Liver (tissue), 8 donors: ENCODE measurements at regions not wholly inside any gene's neighbourhood (a gene's known extent, or its start where the extent isn't known, plus 50 kb on each side); places are given as distances from the start of the nearest gene placed in this dataset.

ENCODE experiments used
- DNase-seq: peaks from one replicate; pipeline ENCODE4 v3.0.0-alpha.2; 2017; ENCODE audit warnings: low spot score
- H3K27ac ChIP-seq, 2 donors: one replicate each; pipeline ENCODE4 v1.7.0; 2013; ENCODE audit warnings: inconsistent platforms in 2 of 2, low read length in 2 of 2, control low read depth in 1 of 2, low read depth in 1 of 2, mild to moderate bottlenecking in 1 of 2
- H3K27me3 ChIP-seq, 4 donors: one replicate each; pipeline versions ENCODE4 v1.6.1 to v1.7.0; 2013; ENCODE audit warnings: low read length in 3 of 4, inconsistent platforms in 1 of 4, mild to moderate bottlenecking in 1 of 4, moderate library complexity in 1 of 4; ENCODE audit not compliant: control insufficient read depth in 4 of 4, insufficient read depth in 4 of 4
- H3K36me3 ChIP-seq, 4 donors: one replicate each; pipeline versions ENCODE4 v1.6.1 to v1.7.0; 2013; ENCODE audit warnings: low read length in 3 of 4, mild to moderate bottlenecking in 3 of 4, low read depth in 1 of 4, moderate library complexity in 1 of 4; ENCODE audit not compliant: control insufficient read depth in 4 of 4, insufficient read depth in 3 of 4
- H3K4me1 ChIP-seq, 4 donors: one replicate each; pipeline versions ENCODE4 v1.6.1 to v1.7.0; 2013; ENCODE audit warnings: low read length in 3 of 4, mild to moderate bottlenecking in 3 of 4, moderate library complexity in 1 of 4; ENCODE audit not compliant: control insufficient read depth in 4 of 4, insufficient read depth in 4 of 4
- H3K4me3 ChIP-seq, 3 donors: one replicate each; pipeline versions ENCODE4 v1.6.1 to v1.7.0; 2013; ENCODE audit warnings: low read length in 3 of 3, control low read depth in 1 of 3, low read depth in 1 of 3, mild to moderate bottlenecking in 1 of 3
- H3K9ac ChIP-seq, 2 donors: one replicate each; pipeline ENCODE4 v1.7.0; 2013; ENCODE audit warnings: low read length in 2 of 2, mild to moderate bottlenecking in 2 of 2, moderate library complexity in 2 of 2, control low read depth in 1 of 2, low read depth in 1 of 2
- H3K9me3 ChIP-seq, 4 donors: one replicate each; pipeline versions ENCODE4 v1.6.1 to v1.7.0; 2013; ENCODE audit warnings: low read length in 3 of 4; ENCODE audit not compliant: control insufficient read depth in 4 of 4
- EGR1 ChIP-seq, 2 donors: IDR thresholded peaks; 2 replicates each; pipeline ENCODE4 v1.6.1; 2016 to 2018; ENCODE audit warnings: antibody characterized with exemption in 2 of 2, low read depth in 2 of 2
- FOXA1 ChIP-seq: IDR thresholded peaks from 2 replicates; pipeline ENCODE4 v1.6.1; 2016; ENCODE audit warnings: antibody characterized with exemption
- FOXA2 ChIP-seq: IDR thresholded peaks from 2 replicates; pipeline ENCODE4 v1.6.1; 2016; ENCODE audit warnings: antibody characterized with exemption
- GABPA ChIP-seq, 2 donors: IDR thresholded peaks in 1 of 2; conservative IDR thresholded peaks in 1 of 2; 2 replicates each; pipeline ENCODE4 v1.6.1; 2016; ENCODE audit warnings: antibody characterized with exemption in 2 of 2, mild to moderate bottlenecking in 1 of 2, moderate library complexity in 1 of 2
- HNF4A ChIP-seq, 2 donors: conservative IDR thresholded peaks; 2 replicates each; pipeline ENCODE4 v1.6.1; 2016; ENCODE audit warnings: antibody characterized with exemption in 2 of 2, mild to moderate bottlenecking in 2 of 2
- HNF4G ChIP-seq: IDR thresholded peaks from 2 replicates; pipeline ENCODE4 v1.6.1; 2016; ENCODE audit warnings: antibody characterized with exemption
- JUND ChIP-seq, 2 donors: IDR thresholded peaks; 2 replicates each; pipeline ENCODE4 v1.6.1; 2016; ENCODE audit warnings: antibody characterized with exemption in 2 of 2
- MAX ChIP-seq: IDR thresholded peaks from 2 replicates; pipeline ENCODE4 v1.6.1; 2016; ENCODE audit warnings: antibody characterized with exemption
- NR2F2 ChIP-seq: IDR thresholded peaks from 2 replicates; pipeline ENCODE4 v1.6.1; 2016; ENCODE audit warnings: antibody characterized with exemption
- RAD21 ChIP-seq, 2 donors: IDR thresholded peaks; 2 replicates each; pipeline ENCODE4 v1.6.1; 2016; ENCODE audit warnings: antibody characterized with exemption in 2 of 2, mild to moderate bottlenecking in 2 of 2
- REST ChIP-seq: IDR thresholded peaks from 2 replicates; pipeline ENCODE4 v1.6.1; 2016; ENCODE audit warnings: antibody characterized with exemption, mild to moderate bottlenecking
- RXRA ChIP-seq, 2 donors: IDR thresholded peaks; 2 replicates each; pipeline ENCODE4 v1.6.1; 2017 to 2018; ENCODE audit warnings: antibody characterized with exemption in 2 of 2, mild to moderate bottlenecking in 1 of 2
- SP1 ChIP-seq: IDR thresholded peaks from 2 replicates; pipeline ENCODE4 v1.6.1; 2018; ENCODE audit warnings: antibody characterized with exemption, mild to moderate bottlenecking
- TAF1 ChIP-seq: conservative IDR thresholded peaks from 2 replicates; pipeline ENCODE4 v1.6.1; 2016; ENCODE audit warnings: antibody characterized with exemption, mild to moderate bottlenecking
- YY1 ChIP-seq: IDR thresholded peaks from 2 replicates; pipeline ENCODE4 v1.6.1; 2016; ENCODE audit warnings: antibody characterized with exemption, mild to moderate bottlenecking
- ZBTB33 ChIP-seq: IDR thresholded peaks from 2 replicates; pipeline ENCODE4 v1.6.1; 2016; ENCODE audit warnings: antibody characterized with exemption
- WGBS: extraction: QIAGEN DNeasy Blood & Tissue Kit; methylation state at CpG from one replicate; pipeline ENCODE4 v1.1.7; 2013; 5-methylcytosine and 5-hydroxymethylcytosine counted together
- TF ChIP-seq, protein P1 (sequence below): fragments of 150-350 bp; IDR thresholded peaks from 2 replicates; pipeline ENCODE4 v1.5.1; 2017; ENCODE audit warnings: improper control_type of control experiment, low read depth, low read length; ENCODE audit not compliant: missing input control
- TF ChIP-seq, protein P2 (sequence below): IDR thresholded peaks from 2 replicates; pipeline ENCODE4 v1.6.1; 2016; ENCODE audit warnings: antibody characterized with exemption
- donor health status: healthy.
- donor health status: healthy.
- donor health status: healthy.
- donor health status: healthy.
- donor health status: healthy.

GRCh38 chr15:77696871-77697270 is 64.2 kb upstream of the LINGO1 start (continued):
- TF ChIP-seq, protein P1, sequence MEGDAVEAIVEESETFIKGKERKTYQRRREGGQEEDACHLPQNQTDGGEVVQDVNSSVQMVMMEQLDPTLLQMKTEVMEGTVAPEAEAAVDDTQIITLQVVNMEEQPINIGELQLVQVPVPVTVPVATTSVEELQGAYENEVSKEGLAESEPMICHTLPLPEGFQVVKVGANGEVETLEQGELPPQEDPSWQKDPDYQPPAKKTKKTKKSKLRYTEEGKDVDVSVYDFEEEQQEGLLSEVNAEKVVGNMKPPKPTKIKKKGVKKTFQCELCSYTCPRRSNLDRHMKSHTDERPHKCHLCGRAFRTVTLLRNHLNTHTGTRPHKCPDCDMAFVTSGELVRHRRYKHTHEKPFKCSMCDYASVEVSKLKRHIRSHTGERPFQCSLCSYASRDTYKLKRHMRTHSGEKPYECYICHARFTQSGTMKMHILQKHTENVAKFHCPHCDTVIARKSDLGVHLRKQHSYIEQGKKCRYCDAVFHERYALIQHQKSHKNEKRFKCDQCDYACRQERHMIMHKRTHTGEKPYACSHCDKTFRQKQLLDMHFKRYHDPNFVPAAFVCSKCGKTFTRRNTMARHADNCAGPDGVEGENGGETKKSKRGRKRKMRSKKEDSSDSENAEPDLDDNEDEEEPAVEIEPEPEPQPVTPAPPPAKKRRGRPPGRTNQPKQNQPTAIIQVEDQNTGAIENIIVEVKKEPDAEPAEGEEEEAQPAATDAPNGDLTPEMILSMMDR = no peak
- TF ChIP-seq HNF4G (no peak), RXRA (IDR thresholded peaks at IDR 0.05) (no peak)

GRCh38 chr15:77695961-77696582 is 63.4 kb upstream of the LINGO1 start:
- peaks cover 0 to 10% (median 2%) of the 10 kb centered on the region in 4 donors for H3K27me3 ChIP-seq
- no peaks in the 10 kb centered on the region for H3K4me1 ChIP-seq
- TF ChIP-seq HNF4A (conservative IDR thresholded peaks at IDR 0.05) (no peak), REST (no peak), ZBTB33 (no peak), GABPA (IDR thresholded peaks at IDR 0.05 in 1 of 2, conservative IDR thresholded peaks at IDR 0.05 in 1 of 2) (no peak), JUND (IDR thresholded peaks at IDR 0.05) (no peak), TAF1 (no peak), FOXA2 (no peak), NR2F2 (no peak), MAX (no peak), YY1 (no peak), EGR1 (IDR thresholded peaks at IDR 0.05; ENCODE audit: low read depth in 2 of 2) (no peak), SP1 (no peak), RAD21 (IDR thresholded peaks at IDR 0.05) (no peak), RXRA (IDR thresholded peaks at IDR 0.05) (no peak), FOXA1 (no peak), HNF4G (no peak)
- TF ChIP-seq, protein P2, sequence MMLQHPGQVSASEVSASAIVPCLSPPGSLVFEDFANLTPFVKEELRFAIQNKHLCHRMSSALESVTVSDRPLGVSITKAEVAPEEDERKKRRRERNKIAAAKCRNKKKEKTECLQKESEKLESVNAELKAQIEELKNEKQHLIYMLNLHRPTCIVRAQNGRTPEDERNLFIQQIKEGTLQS = no peak
- TF ChIP-seq, protein P1 = no peak
- 48% methylated on average over 23 of the region's 23 CpGs for WGBS
- DNase-seq = no peak
- H3K4me3 ChIP-seq = no peak overlapping the region
- no peaks in the 10 kb centered on the region for H3K9me3 ChIP-seq
- no peaks in the 10 kb centered on the region for H3K36me3 ChIP-seq
- no peak overlapping the region for H3K9ac ChIP-seq
- no peak overlapping the region for H3K27ac ChIP-seq
